ENCODE measurements at regions not wholly inside any gene's neighbourhood (a gene's known extent, or its start where the extent isn't known, plus 50 kb on each side); places are given as distances from the start of the nearest gene placed in this dataset.

DNA sequence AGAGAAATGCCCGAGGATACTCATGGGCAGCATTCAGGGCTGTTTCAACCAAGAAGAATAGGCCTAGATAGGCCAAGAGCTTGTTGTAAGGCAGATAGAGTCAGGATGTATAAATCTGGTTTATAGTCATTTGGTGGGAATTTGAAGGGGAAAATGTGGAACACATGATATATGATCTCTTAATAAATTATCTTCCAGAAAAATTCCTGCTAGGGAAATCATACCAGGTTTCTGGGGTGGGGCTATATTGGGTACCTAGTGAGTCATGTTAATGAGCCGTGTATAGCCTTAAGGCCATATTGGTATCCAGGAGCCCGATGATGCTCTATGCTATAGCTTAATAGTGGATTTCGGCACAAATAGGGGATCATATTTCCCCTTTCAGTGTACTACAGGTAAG lies 51.5 kb upstream of the HTR2A start:
- Histone ChIP-seq H2BK5ac (ENCODE audit: insufficient read length, low read length) (no peak overlapping the region), H3K4ac (ENCODE audit: low read depth, low read length) (no peak overlapping the region), H4K20me1 (ENCODE audit: control insufficient read depth, insufficient read depth, insufficient read length) (no peaks in the 10 kb centered on the region), H3K4me2 (ENCODE audit: insufficient read depth, insufficient read length, low read length) (no peak overlapping the region), H4K91ac (ENCODE audit: insufficient read length, low read depth, low read length) (no peak overlapping the region), H3K14ac (ENCODE audit: insufficient read depth, low read length) (no peak overlapping the region), H3K23me2 (ENCODE audit: insufficient read length, low read depth, low read length, poor library complexity, severe bottlenecking) (no peaks in the 10 kb centered on the region), H3K9ac (ENCODE audit: extremely low read depth, insufficient read length, low read length) (no peak overlapping the region), H3K56ac (ENCODE audit: insufficient read length, low read depth, low read length) (no peak overlapping the region), H3T11ph (ENCODE audit: low read length) (no peak overlapping the region), H2BK15ac (ENCODE audit: low read depth, low read length) (no peak overlapping the region), H2BK12ac (ENCODE audit: insufficient read length, low read depth, low read length) (no peak overlapping the region), H3K18ac (ENCODE audit: insufficient read length, low read depth, low read length) (no peak overlapping the region), H3K79me1 (ENCODE audit: insufficient read depth, low read depth, low read length, poor library complexity, severe bottlenecking) (no peaks in the 10 kb centered on the region), H3K27ac (ENCODE audit: insufficient read length, low read depth, low read length) (peak overlapping the region; percentile 87), H4K8ac (replicated peaks; ENCODE audit: insufficient read length, low read depth, low read length) (no peak overlapping the region), H3K9me3 (ENCODE audit: control insufficient read depth, low read depth, low read length) (no peaks in the 10 kb centered on the region), H3K23ac (ENCODE audit: insufficient read length, low read depth, low read length) (no peak overlapping the region), H3K27me3 (ENCODE audit: insufficient read depth, low read length) (no peaks in the 10 kb centered on the region), H3K79me2 (ENCODE audit: insufficient read depth, low read length) (no peaks in the 10 kb centered on the region), H3K4me1 (ENCODE audit: insufficient read depth, low read length) (no peaks in the 10 kb centered on the region; the same call in 1 of the 2 replicates), H2AFZ (ENCODE audit: low read length) (no peak overlapping the region), H2BK20ac (ENCODE audit: low read depth, low read length, poor library complexity, severe bottlenecking) (no peak overlapping the region), H2BK120ac (ENCODE audit: low read depth, low read length, poor library complexity, severe bottlenecking) (no peak overlapping the region), H4K5ac (ENCODE audit: insufficient read length, low read depth, low read length) (no peak overlapping the region), H2AK5ac (ENCODE audit: insufficient read length, low read length) (no peak overlapping the region)
- H3K9me3 Mint-ChIP-seq: peaks cover 33 to 38% of the 10 kb centered on the region in 2 experiments
- no peak overlapping the region for H3K4me3 Mint-ChIP-seq
- no peaks in the 10 kb centered on the region; the same call in 1 of the 2 replicates for H3K27me3 Mint-ChIP-seq (ENCODE audit: low read depth)
- WGBS (ENCODE audit: extremely low coverage, insufficient read length, low lambda C conversion rate): no CpG with 5 or more reads among the region's 4 CpGs
- H3K4me1 Mint-ChIP-seq: peaks cover 29 to 35% of the 10 kb centered on the region in 2 experiments
- DNase-seq: no peak
- H3K27ac Mint-ChIP-seq: peak overlapping the region; percentile 50 to 96 (median 91); a peak in 4 of 7 replicates
- no peak for TF ChIP-seq CTCF (conservative IDR thresholded peaks at IDR 0.05)
- peaks cover 31 to 46% (median 39%) of the 10 kb centered on the region in 3 experiments for H3K36me3 Mint-ChIP-seq (ENCODE audit: insufficient read depth in 1 of 3, low read depth in 3 of 3)

Data from H9 (cell line).